ENCODE measurements at regions not wholly inside any gene's neighbourhood (a gene's known extent, or its start where the extent isn't known, plus 50 kb on each side); places are given as distances from the start of the nearest gene placed in this dataset.

- no peak for TF ChIP-seq CTCF (IDR thresholded peaks at IDR 0.05)
- TF ChIP-seq POLR2A (IDR thresholded peaks at IDR 0.05): no peak
These were observed 513.6 kb downstream of the HINT1 start for GRCh38 chr5:130651440-130651839.
